NT2/D1 (cell line): ENCODE measurements at regions not wholly inside any gene's neighbourhood (a gene's known extent, or its start where the extent isn't known, plus 50 kb on each side); places are given as distances from the start of the nearest gene placed in this dataset.

Source experiments
- SUZ12 ChIP-seq: IDR thresholded peaks from 2 replicates; pipeline ENCODE4 v1.6.1; 2011; ENCODE audit not compliant: insufficient read length, insufficient read depth; ENCODE audit errors: extremely low read depth
- ZNF274 ChIP-seq: IDR thresholded peaks from 2 replicates; pipeline ENCODE4 v1.6.1; 2011; ENCODE audit warnings: mild to moderate bottlenecking, low read depth, low read length

GRCh38 chr2:185318271-185318724 lies 420.3 kb upstream of the FSIP2 start:
- TF ChIP-seq ZNF274 (no peak), SUZ12 (no peak)
